ENCODE measurements at regions not wholly inside any gene's neighbourhood (a gene's known extent, or its start where the extent isn't known, plus 50 kb on each side); places are given as distances from the start of the nearest gene placed in this dataset.

GRCh38 chr9:106082621-106083020 is 388.3 kb downstream of the TMEM38B start:
- Histone ChIP-seq H3K9ac (ENCODE audit: low read length) (no peak overlapping the region), H3K79me2 (replicated peaks; ENCODE audit: insufficient read depth, low read length) (no peaks in the 10 kb centered on the region), H3K9me3 (ENCODE audit: low read length) (no peaks in the 10 kb centered on the region), H3K27me3 (ENCODE audit: insufficient read depth, low read depth, low read length) (no peaks in the 10 kb centered on the region), H3K4me3 (ENCODE audit: low read length) (no peak overlapping the region), H3K36me3 (ENCODE audit: insufficient read depth, low read length) (no peaks in the 10 kb centered on the region), H3K27ac (ENCODE audit: low read length) (no peak overlapping the region), H3F3A (ENCODE audit: insufficient read depth, low read length, poor library complexity, severe bottlenecking) (no peaks in the 10 kb centered on the region), H3K4me2 (ENCODE audit: low read length) (no peak overlapping the region), H2AFZ (ENCODE audit: low read depth, low read length) (no peak overlapping the region), H3K9me2 (ENCODE audit: insufficient read depth, low read length) (no peaks in the 10 kb centered on the region), H4K20me1 (ENCODE audit: insufficient read depth) (no peaks in the 10 kb centered on the region)
- no peak for TF ChIP-seq RAD21 (conservative IDR thresholded peaks at IDR 0.05)
- no peak for TF ChIP-seq MXI1 (conservative IDR thresholded peaks at IDR 0.05; ENCODE audit: poor library complexity, severe bottlenecking)
- TF ChIP-seq POLR2AphosphoS5 (IDR thresholded peaks at IDR 0.05) = no peak
- TF ChIP-seq, protein P1, sequence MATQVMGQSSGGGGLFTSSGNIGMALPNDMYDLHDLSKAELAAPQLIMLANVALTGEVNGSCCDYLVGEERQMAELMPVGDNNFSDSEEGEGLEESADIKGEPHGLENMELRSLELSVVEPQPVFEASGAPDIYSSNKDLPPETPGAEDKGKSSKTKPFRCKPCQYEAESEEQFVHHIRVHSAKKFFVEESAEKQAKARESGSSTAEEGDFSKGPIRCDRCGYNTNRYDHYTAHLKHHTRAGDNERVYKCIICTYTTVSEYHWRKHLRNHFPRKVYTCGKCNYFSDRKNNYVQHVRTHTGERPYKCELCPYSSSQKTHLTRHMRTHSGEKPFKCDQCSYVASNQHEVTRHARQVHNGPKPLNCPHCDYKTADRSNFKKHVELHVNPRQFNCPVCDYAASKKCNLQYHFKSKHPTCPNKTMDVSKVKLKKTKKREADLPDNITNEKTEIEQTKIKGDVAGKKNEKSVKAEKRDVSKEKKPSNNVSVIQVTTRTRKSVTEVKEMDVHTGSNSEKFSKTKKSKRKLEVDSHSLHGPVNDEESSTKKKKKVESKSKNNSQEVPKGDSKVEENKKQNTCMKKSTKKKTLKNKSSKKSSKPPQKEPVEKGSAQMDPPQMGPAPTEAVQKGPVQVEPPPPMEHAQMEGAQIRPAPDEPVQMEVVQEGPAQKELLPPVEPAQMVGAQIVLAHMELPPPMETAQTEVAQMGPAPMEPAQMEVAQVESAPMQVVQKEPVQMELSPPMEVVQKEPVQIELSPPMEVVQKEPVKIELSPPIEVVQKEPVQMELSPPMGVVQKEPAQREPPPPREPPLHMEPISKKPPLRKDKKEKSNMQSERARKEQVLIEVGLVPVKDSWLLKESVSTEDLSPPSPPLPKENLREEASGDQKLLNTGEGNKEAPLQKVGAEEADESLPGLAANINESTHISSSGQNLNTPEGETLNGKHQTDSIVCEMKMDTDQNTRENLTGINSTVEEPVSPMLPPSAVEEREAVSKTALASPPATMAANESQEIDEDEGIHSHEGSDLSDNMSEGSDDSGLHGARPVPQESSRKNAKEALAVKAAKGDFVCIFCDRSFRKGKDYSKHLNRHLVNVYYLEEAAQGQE (IDR thresholded peaks at IDR 0.05; ENCODE audit: borderline replicate concordance) = no peak
- TF ChIP-seq EP300 (conservative IDR thresholded peaks at IDR 0.05; ENCODE audit: poor library complexity, severe bottlenecking) = no peak
- TF ChIP-seq TAF1 (IDR thresholded peaks at IDR 0.05; ENCODE audit: low read depth) = no peak
- no peak for TF ChIP-seq CTCF (IDR thresholded peaks at IDR 0.05; ENCODE audit: poor library complexity, severe bottlenecking)
- no peak for TF ChIP-seq SMC3 (conservative IDR thresholded peaks at IDR 0.05; ENCODE audit: poor library complexity)
- no peak for TF ChIP-seq EZH2 (IDR thresholded peaks at IDR 0.05; ENCODE audit: borderline replicate concordance, insufficient read depth, low read length, poor library complexity, severe bottlenecking)

- Histone ChIP-seq H3K36me3 (ENCODE audit: insufficient read depth, low read length) (no peaks in the 10 kb centered on the region), H3K27ac (ENCODE audit: low read length) (no peak overlapping the region), H3K9me3 (ENCODE audit: low read length) (no peaks in the 10 kb centered on the region), H3K4me2 (ENCODE audit: low read length) (no peak overlapping the region), H3K9me2 (ENCODE audit: insufficient read depth, low read length) (no peaks in the 10 kb centered on the region), H3K9ac (ENCODE audit: low read length) (no peak overlapping the region), H4K20me1 (ENCODE audit: insufficient read depth) (no peaks in the 10 kb centered on the region), H2AFZ (ENCODE audit: low read depth, low read length) (no peak overlapping the region), H3F3A (ENCODE audit: insufficient read depth, low read length, poor library complexity, severe bottlenecking) (no peaks in the 10 kb centered on the region), H3K4me3 (ENCODE audit: low read length) (no peak overlapping the region), H3K79me2 (replicated peaks; ENCODE audit: insufficient read depth, low read length) (no peaks in the 10 kb centered on the region), H3K27me3 (ENCODE audit: insufficient read depth, low read depth, low read length) (no peaks in the 10 kb centered on the region)
- no peak for TF ChIP-seq RAD21 (conservative IDR thresholded peaks at IDR 0.05)
- no peak for TF ChIP-seq POLR2AphosphoS5 (IDR thresholded peaks at IDR 0.05)
Measured at GRCh38 chr9:106084702-106085101, 390.4 kb downstream of the TMEM38B start.

- Histone ChIP-seq H3K79me2 (replicated peaks; ENCODE audit: insufficient read depth, low read length) (no peaks in the 10 kb centered on the region), H3K9me2 (ENCODE audit: insufficient read depth, low read length) (no peaks in the 10 kb centered on the region), H3K4me2 (ENCODE audit: low read length) (no peak overlapping the region), H4K20me1 (ENCODE audit: insufficient read depth) (no peaks in the 10 kb centered on the region), H3K36me3 (ENCODE audit: insufficient read depth, low read length) (no peaks in the 10 kb centered on the region), H3K27ac (ENCODE audit: low read length) (no peak overlapping the region), H3K4me3 (ENCODE audit: low read length) (no peak overlapping the region), H3K27me3 (ENCODE audit: insufficient read depth, low read depth, low read length) (no peaks in the 10 kb centered on the region), H3K9ac (ENCODE audit: low read length) (no peak overlapping the region), H2AFZ (ENCODE audit: low read depth, low read length) (no peak overlapping the region), H3K9me3 (ENCODE audit: low read length) (no peaks in the 10 kb centered on the region), H3F3A (ENCODE audit: insufficient read depth, low read length, poor library complexity, severe bottlenecking) (no peaks in the 10 kb centered on the region)
- TF ChIP-seq SMC3 (conservative IDR thresholded peaks at IDR 0.05; ENCODE audit: poor library complexity) (no peak), RAD21 (conservative IDR thresholded peaks at IDR 0.05) (no peak), CTCF (IDR thresholded peaks at IDR 0.05; ENCODE audit: poor library complexity, severe bottlenecking) (no peak), MXI1 (conservative IDR thresholded peaks at IDR 0.05; ENCODE audit: poor library complexity, severe bottlenecking) (no peak)
- TF ChIP-seq, protein P1 (IDR thresholded peaks at IDR 0.05; ENCODE audit: borderline replicate concordance) = no peak
Measured at GRCh38 chr9:106085479-106085878, 391.1 kb downstream of the TMEM38B start.

Measured in neural cell (in vitro differentiated cells).